ENCODE measurements at regions not wholly inside any gene's neighbourhood (a gene's known extent, or its start where the extent isn't known, plus 50 kb on each side); places are given as distances from the start of the nearest gene placed in this dataset.

- Histone ChIP-seq H3K9me3 (ENCODE audit: control insufficient read depth, insufficient read depth, low read length) (no peaks in the 10 kb centered on the region), H3F3A (ENCODE audit: control insufficient read depth, insufficient read depth) (no peaks in the 10 kb centered on the region), H3K4me3 (ENCODE audit: low read length) (no peak overlapping the region), H3K36me3 (ENCODE audit: control insufficient read depth, low read length) (no peaks in the 10 kb centered on the region), H3K27me3 (ENCODE audit: control insufficient read depth, low read length) (no peaks in the 10 kb centered on the region), H3K27ac (ENCODE audit: low read depth, low read length) (no peak overlapping the region), H4K20me1 (ENCODE audit: control insufficient read depth, insufficient read depth, low read depth, low read length) (no peaks in the 10 kb centered on the region), H3K79me2 (ENCODE audit: control insufficient read depth, low read length) (no peaks in the 10 kb centered on the region), H3K4me2 (ENCODE audit: low read length) (no peak overlapping the region), H3K4me1 (ENCODE audit: control insufficient read depth, low read length) (no peaks in the 10 kb centered on the region), H3K9me2 (replicated peaks; ENCODE audit: control insufficient read depth, low read length) (no peaks in the 10 kb centered on the region)
- TF ChIP-seq EZH2phosphoT487 (IDR thresholded peaks at IDR 0.05; ENCODE audit: borderline replicate concordance, low read length) (no peak), CTCF (IDR thresholded peaks at IDR 0.05; ENCODE audit: low read depth, low read length, poor library complexity, severe bottlenecking) (no peak)
These were observed 228.1 kb downstream of the DSC3 start for GRCh38 chr18:30814446-30814845.

- no peaks in the 10 kb centered on the region for H3K36me3 ChIP-seq (ENCODE audit: control insufficient read depth, low read length)
- TF ChIP-seq CTCF (IDR thresholded peaks at IDR 0.05; ENCODE audit: low read depth, low read length, poor library complexity, severe bottlenecking) = no peak
- no peak for TF ChIP-seq EZH2phosphoT487 (IDR thresholded peaks at IDR 0.05; ENCODE audit: borderline replicate concordance, low read length)
- H3K9me3 ChIP-seq (ENCODE audit: control insufficient read depth, insufficient read depth, low read length) = no peaks in the 10 kb centered on the region
- H3K4me1 ChIP-seq (ENCODE audit: control insufficient read depth, low read length) = no peaks in the 10 kb centered on the region
- H3K27ac ChIP-seq (ENCODE audit: low read depth, low read length) = no peak overlapping the region
- H3K27me3 ChIP-seq (ENCODE audit: control insufficient read depth, low read length) = no peaks in the 10 kb centered on the region
- H3K4me2 ChIP-seq (ENCODE audit: low read length) = no peak overlapping the region
- no peak overlapping the region for H3K4me3 ChIP-seq (ENCODE audit: low read length)
- H3F3A ChIP-seq (ENCODE audit: control insufficient read depth, insufficient read depth) = no peaks in the 10 kb centered on the region
- no peaks in the 10 kb centered on the region for H3K9me2 ChIP-seq (replicated peaks; ENCODE audit: control insufficient read depth, low read length)
- H4K20me1 ChIP-seq (ENCODE audit: control insufficient read depth, insufficient read depth, low read depth, low read length) = no peaks in the 10 kb centered on the region
- H3K79me2 ChIP-seq (ENCODE audit: control insufficient read depth, low read length) = no peaks in the 10 kb centered on the region
These were observed 231.0 kb downstream of the DSC3 start for GRCh38 chr18:30811580-30811979.

- TF ChIP-seq CTCF (IDR thresholded peaks at IDR 0.05; ENCODE audit: low read depth, low read length, poor library complexity, severe bottlenecking) = no peak
- Histone ChIP-seq H3K79me2 (ENCODE audit: control insufficient read depth, low read length) (no peaks in the 10 kb centered on the region), H3K9me3 (ENCODE audit: control insufficient read depth, insufficient read depth, low read length) (no peaks in the 10 kb centered on the region), H3F3A (ENCODE audit: control insufficient read depth, insufficient read depth) (no peaks in the 10 kb centered on the region), H4K20me1 (ENCODE audit: control insufficient read depth, insufficient read depth, low read depth, low read length) (no peaks in the 10 kb centered on the region), H3K4me1 (ENCODE audit: control insufficient read depth, low read length) (no peaks in the 10 kb centered on the region), H3K27ac (ENCODE audit: low read depth, low read length) (no peak overlapping the region), H3K27me3 (ENCODE audit: control insufficient read depth, low read length) (no peaks in the 10 kb centered on the region), H3K4me3 (ENCODE audit: low read length) (no peak overlapping the region), H3K36me3 (ENCODE audit: control insufficient read depth, low read length) (no peaks in the 10 kb centered on the region), H3K4me2 (ENCODE audit: low read length) (no peak overlapping the region), H3K9me2 (replicated peaks; ENCODE audit: control insufficient read depth, low read length) (no peaks in the 10 kb centered on the region)
These were observed 232.0 kb downstream of the DSC3 start for GRCh38 chr18:30810580-30810979.

- no peaks in the 10 kb centered on the region for H3K9me3 ChIP-seq (ENCODE audit: control insufficient read depth, insufficient read depth, low read length)
- H3F3A ChIP-seq (ENCODE audit: control insufficient read depth, insufficient read depth) = no peaks in the 10 kb centered on the region
These were observed 235.7 kb downstream of the DSC3 start for GRCh38 chr18:30806823-30807222.

More at GRCh38 chr18:30806823-30807222, 235.7 kb downstream of the DSC3 start:
- no peak for TF ChIP-seq CTCF (IDR thresholded peaks at IDR 0.05; ENCODE audit: low read depth, low read length, poor library complexity, severe bottlenecking)
- TF ChIP-seq EZH2phosphoT487 (IDR thresholded peaks at IDR 0.05; ENCODE audit: borderline replicate concordance, low read length) = no peak
- H3K4me2 ChIP-seq (ENCODE audit: low read length) = no peak overlapping the region
- no peaks in the 10 kb centered on the region for H3K36me3 ChIP-seq (ENCODE audit: control insufficient read depth, low read length)
- no peak overlapping the region for H3K27ac ChIP-seq (ENCODE audit: low read depth, low read length)
- H3K27me3 ChIP-seq (ENCODE audit: control insufficient read depth, low read length) = no peaks in the 10 kb centered on the region
- no peak overlapping the region for H3K4me3 ChIP-seq (ENCODE audit: low read length)
- H3K9me2 ChIP-seq (replicated peaks; ENCODE audit: control insufficient read depth, low read length) = no peaks in the 10 kb centered on the region
- no peaks in the 10 kb centered on the region for H3K79me2 ChIP-seq (ENCODE audit: control insufficient read depth, low read length)
- H3K4me1 ChIP-seq (ENCODE audit: control insufficient read depth, low read length) = no peaks in the 10 kb centered on the region
- H4K20me1 ChIP-seq (ENCODE audit: control insufficient read depth, insufficient read depth, low read depth, low read length) = no peaks in the 10 kb centered on the region

Measured in DOHH2 (cell line).